ENCODE measurements at regions not wholly inside any gene's neighbourhood (a gene's known extent, or its start where the extent isn't known, plus 50 kb on each side); places are given as distances from the start of the nearest gene placed in this dataset.

GRCh38 chr6:80531681-80532619 lies 425.5 kb downstream of the BCKDHB start (continued):
- TF ChIP-seq EGR1 (IDR thresholded peaks at IDR 0.05; ENCODE audit: borderline replicate concordance, low read depth, low read length) (no peak), KDM1A (IDR thresholded peaks at IDR 0.05; ENCODE audit: borderline replicate concordance, low read length) (no peak), SRF (IDR thresholded peaks at IDR 0.05; ENCODE audit: low read depth, low read length) (no peak)

All from H1 (cell line).